ENCODE measurements at regions not wholly inside any gene's neighbourhood (a gene's known extent, or its start where the extent isn't known, plus 50 kb on each side); places are given as distances from the start of the nearest gene placed in this dataset.

- TF ChIP-seq CTCF (IDR thresholded peaks at IDR 0.05; ENCODE audit: unreplicated experiment), result no peak
- Mint-ChIP-seq H3K4me1 (peaks cover 20% of the 10 kb centered on the region), H3K4me3 (no peak overlapping the region)
Observed at GRCh38 chr3:78178209-78178608, 1138.3 kb downstream of the ROBO2 start.

DNA sequence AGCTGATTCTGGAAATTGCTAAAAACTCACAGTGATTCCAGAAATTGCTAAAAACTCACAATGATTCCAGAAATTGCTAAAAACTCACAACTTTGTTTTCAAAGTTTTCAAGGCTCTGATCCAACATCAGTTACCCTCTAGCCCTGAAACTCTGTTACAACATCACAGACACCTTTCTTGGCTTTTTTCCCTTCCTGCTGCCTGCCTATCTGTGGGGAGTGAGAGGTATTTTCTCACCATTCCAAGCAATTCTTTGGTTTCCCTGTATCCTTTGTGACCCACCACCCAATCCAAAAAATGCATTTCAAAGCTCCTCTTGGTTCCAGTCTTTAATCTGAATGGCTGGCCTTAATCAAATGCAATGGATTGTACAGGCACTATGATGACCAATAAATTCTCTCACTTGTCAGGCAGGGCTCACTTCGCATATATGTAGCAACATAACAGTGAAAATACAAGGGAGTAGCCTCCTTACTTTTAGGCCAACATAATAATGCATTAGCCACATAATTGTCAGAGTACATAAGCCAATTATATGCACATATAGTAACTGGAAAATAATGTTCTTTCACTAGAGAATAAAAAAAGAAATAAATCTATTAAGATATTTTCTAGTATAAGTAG, 1139.0 kb downstream of the ROBO2 start:
- TF ChIP-seq CTCF (IDR thresholded peaks at IDR 0.05; ENCODE audit: unreplicated experiment), result no peak
- no peaks in the 10 kb centered on the region for H3K27me3 Mint-ChIP-seq (ENCODE audit: low read depth)
- no peaks in the 10 kb centered on the region for H3K36me3 Mint-ChIP-seq
- DNase-seq (ENCODE audit: low spot score in 2 of 2, unreplicated experiment in 2 of 2), result no peak
- peaks cover 24% of the 10 kb centered on the region for H3K4me1 Mint-ChIP-seq
- no peaks in the 10 kb centered on the region for H3K9me3 Mint-ChIP-seq
- no peak overlapping the region for H3K4me3 Mint-ChIP-seq
- no peak overlapping the region for H3K27ac Mint-ChIP-seq

More at GRCh38 chr3:78178209-78178608, 1138.3 kb downstream of the ROBO2 start:
- H3K9me3 Mint-ChIP-seq, result no peaks in the 10 kb centered on the region
- no peaks in the 10 kb centered on the region for H3K27me3 Mint-ChIP-seq (ENCODE audit: low read depth)
- H3K27ac Mint-ChIP-seq, result no peak overlapping the region
- DNase-seq (ENCODE audit: low spot score in 2 of 2, unreplicated experiment in 2 of 2), result no peak
- H3K36me3 Mint-ChIP-seq, result no peaks in the 10 kb centered on the region

GRCh38 chr3:78183906-78184599, 1144.2 kb downstream of the ROBO2 start:
- no peak for TF ChIP-seq CTCF (IDR thresholded peaks at IDR 0.05; ENCODE audit: unreplicated experiment)
- H3K27ac Mint-ChIP-seq, result no peak overlapping the region
- no peak for DNase-seq (ENCODE audit: low spot score in 2 of 2, unreplicated experiment in 2 of 2)
- no peaks in the 10 kb centered on the region for H3K36me3 Mint-ChIP-seq
- no peak overlapping the region for H3K4me3 Mint-ChIP-seq
- no peaks in the 10 kb centered on the region for H3K9me3 Mint-ChIP-seq
- H3K4me1 Mint-ChIP-seq, result peaks cover 11% of the 10 kb centered on the region
- H3K27me3 Mint-ChIP-seq (ENCODE audit: low read depth), result no peaks in the 10 kb centered on the region

- peaks cover 15% of the 10 kb centered on the region for H3K4me1 Mint-ChIP-seq
- H3K4me3 Mint-ChIP-seq, result no peak overlapping the region
- no peak overlapping the region for H3K27ac Mint-ChIP-seq
- no peaks in the 10 kb centered on the region for H3K27me3 Mint-ChIP-seq (ENCODE audit: low read depth)
- no peak for DNase-seq (ENCODE audit: low spot score in 2 of 2, unreplicated experiment in 2 of 2)
- peaks cover 10% of the 10 kb centered on the region for H3K9me3 Mint-ChIP-seq
- no peak for TF ChIP-seq CTCF (IDR thresholded peaks at IDR 0.05; ENCODE audit: unreplicated experiment)
- peaks cover 2% of the 10 kb centered on the region for H3K36me3 Mint-ChIP-seq
Observed at GRCh38 chr3:78186404-78186803, 1146.5 kb downstream of the ROBO2 start.

DNA sequence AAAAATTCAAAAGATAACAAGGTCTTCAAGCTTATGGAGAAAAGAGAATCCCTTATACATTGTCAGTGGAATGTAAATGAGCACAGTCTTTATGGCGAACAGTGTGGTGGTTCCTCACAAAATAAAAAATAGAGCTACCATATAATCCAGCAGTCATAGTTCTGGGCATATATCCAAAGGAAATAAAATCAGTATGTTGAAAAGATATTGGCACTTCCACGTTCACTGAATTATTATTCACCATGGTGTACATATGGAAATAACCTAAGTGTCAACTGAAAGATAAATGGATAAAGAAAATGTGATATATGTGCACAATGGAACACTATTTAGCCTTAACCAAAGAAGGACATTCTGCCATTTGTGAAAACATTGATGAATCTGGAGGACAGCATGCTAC, 1161.2 kb downstream of the ROBO2 start:
- no peaks in the 10 kb centered on the region for H3K36me3 Mint-ChIP-seq
- no peak for DNase-seq (ENCODE audit: low spot score in 2 of 2, unreplicated experiment in 2 of 2)

More for the DNA sequence above, 1161.2 kb downstream of the ROBO2 start:
- no peak overlapping the region for H3K4me3 Mint-ChIP-seq
- no peak overlapping the region for H3K27ac Mint-ChIP-seq
- no peaks in the 10 kb centered on the region for H3K27me3 Mint-ChIP-seq (ENCODE audit: low read depth)
- peaks cover 11% of the 10 kb centered on the region for H3K9me3 Mint-ChIP-seq
- no peak for TF ChIP-seq CTCF (IDR thresholded peaks at IDR 0.05; ENCODE audit: unreplicated experiment)
- H3K4me1 Mint-ChIP-seq, result peaks cover 16% of the 10 kb centered on the region

All from mesothelial cell of epicardium (in vitro differentiated cells).